ENCODE measurements at regions not wholly inside any gene's neighbourhood (a gene's known extent, or its start where the extent isn't known, plus 50 kb on each side); places are given as distances from the start of the nearest gene placed in this dataset.
"Not testable (repeated sequence)": the region's sequence is repeated elsewhere in the genome, so short reads cannot be mapped to it uniquely, and the experiment has no call there.

GRCh38 chr5:111819028-111819427 is 62.0 kb upstream of the NREP start:
- not testable (repeated sequence) for DNase-seq (ENCODE audit: low read depth)

GRCh38 chr5:111813537-111813936 is 56.5 kb upstream of the NREP start:
- no peak for DNase-seq (ENCODE audit: low read depth)

- no peak for DNase-seq (ENCODE audit: low read depth)
Observed at GRCh38 chr5:111810112-111810511, 53.1 kb upstream of the NREP start.

Data from forelimb muscle (tissue), 1 donor.